GM19463 (cell line): ENCODE measurements at regions not wholly inside any gene's neighbourhood (a gene's known extent, or its start where the extent isn't known, plus 50 kb on each side); places are given as distances from the start of the nearest gene placed in this dataset.

Experiments
- ATAC-seq: cut with Tn5 transposase; IDR thresholded peaks from one replicate; pipeline ENCODE4 v1.9.1; 2021; ENCODE audit warnings: mild to moderate bottlenecking, moderate library complexity; ENCODE audit not compliant: unreplicated experiment

DNA sequence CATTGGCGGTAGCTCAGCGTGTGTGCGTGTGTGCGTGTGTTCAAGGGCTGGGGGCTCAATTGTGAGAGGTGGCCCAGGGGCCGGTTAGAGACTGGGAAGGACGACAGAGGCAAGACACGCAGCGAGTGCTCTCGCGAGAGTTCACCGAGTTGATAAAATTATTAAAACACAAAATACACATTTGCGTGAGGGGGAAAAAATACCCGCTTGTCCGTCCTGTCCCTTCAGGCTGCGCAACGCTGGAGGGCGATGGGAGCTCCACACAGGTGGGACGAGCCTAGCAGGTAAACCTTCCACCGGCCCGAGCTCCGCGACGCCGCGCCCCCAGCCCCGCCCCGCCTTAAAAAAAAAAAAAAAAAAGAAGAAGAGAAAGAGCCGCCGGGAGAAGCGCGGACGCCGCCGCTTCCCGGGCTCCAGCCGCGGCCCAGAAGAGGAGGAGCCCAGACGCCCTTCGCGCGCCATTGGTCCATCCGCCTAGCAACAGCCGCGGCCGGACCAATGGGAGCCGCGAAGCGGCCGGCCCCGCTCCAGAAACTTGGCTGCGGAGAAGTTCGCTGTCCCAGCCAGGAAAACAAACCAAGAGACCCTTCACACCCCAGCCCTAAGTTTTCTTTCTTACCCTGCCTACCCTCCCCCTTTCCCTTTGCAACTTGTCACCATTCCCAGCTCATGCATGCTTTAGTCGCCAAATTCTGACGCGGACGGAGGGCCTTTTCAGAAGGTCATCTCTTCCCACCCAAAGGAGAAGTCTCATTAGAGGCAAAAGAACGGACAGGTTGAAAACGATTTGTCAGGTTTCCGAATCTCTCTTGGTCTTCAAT, 169.9 kb upstream of the MAF start:
- ATAC-seq = peak; percentile 100

DNA sequence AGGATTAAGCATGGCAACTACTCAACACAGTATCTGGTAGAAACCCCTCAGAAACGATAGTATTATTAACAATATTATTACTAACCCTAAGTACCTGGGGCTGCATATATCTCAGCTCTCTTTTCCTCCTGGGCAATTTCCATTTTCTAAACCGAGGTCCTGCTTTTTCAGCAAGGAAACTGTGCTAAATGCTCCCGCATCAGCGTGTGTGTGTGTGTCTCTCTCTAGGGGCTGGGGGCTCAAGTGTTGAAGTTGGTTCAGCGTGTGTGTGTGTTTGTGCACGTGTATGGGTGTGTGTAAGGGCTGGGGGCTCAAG, 169.3 kb upstream of the MAF start:
- no peak for ATAC-seq

DNA sequence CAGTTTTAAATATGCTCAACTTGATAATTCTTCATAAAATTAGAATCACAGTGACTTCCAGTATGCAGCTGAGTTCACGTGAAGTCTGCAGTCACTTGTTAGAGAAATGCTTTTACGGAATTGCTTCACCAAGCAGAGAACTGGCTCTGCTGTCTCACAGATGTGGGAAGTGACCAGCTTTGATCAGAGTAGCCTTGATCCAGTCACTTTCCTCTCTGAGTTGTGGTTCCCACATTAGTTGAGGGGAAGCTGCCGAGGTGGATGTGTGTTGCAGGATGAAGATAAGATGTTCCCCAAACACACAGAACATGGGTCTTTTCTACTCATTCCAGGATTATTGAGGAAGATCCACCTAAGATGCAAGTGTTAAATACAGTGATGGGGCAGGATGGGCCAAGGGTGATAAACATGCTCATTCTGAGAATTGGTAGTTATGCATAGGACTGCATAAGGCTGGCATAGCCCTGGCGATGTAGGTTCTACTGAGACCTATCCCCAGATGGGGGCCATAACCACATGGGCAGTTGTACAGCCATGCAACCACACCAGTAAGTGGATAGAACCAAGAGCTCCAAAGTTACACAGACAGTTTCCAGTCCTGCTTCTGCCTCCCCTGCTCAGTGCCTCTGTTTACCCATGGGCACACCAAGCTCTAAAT, 168.9 kb upstream of the MAF start:
- no peak for ATAC-seq

DNA sequence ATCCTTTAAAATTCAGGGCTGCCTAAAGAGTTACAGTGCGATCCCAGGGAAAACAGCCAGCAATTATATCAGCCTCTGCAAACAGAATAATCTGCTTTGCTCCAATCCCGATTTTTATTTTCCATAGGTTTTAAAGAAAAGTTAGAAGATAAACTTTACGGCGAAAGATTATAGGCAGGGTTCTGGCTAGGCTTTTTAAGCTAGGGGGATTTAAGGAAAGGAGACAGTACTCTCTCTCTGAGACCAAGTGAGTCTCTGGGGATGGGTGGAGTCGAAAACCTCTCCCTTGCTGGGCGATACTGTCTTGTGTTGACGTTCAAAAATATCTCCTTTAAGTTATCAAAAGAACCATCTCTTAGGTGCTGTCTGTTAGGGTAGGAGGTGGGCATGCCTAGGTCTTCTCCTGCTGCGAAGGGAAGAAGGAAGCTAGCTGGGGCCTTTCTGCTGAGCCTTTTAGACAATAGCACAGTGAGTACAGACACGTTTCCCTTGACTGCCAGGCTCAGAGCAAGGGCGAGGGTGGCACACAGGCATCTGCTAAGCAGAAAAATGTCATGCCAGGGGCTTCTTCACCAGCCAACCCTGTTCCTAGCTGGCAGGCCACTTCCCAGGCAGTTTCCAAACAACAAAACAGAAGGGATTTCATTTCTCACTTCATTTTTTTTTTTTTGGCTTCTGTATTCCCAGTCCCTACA, 167.9 kb upstream of the MAF start:
- no peak for ATAC-seq

DNA sequence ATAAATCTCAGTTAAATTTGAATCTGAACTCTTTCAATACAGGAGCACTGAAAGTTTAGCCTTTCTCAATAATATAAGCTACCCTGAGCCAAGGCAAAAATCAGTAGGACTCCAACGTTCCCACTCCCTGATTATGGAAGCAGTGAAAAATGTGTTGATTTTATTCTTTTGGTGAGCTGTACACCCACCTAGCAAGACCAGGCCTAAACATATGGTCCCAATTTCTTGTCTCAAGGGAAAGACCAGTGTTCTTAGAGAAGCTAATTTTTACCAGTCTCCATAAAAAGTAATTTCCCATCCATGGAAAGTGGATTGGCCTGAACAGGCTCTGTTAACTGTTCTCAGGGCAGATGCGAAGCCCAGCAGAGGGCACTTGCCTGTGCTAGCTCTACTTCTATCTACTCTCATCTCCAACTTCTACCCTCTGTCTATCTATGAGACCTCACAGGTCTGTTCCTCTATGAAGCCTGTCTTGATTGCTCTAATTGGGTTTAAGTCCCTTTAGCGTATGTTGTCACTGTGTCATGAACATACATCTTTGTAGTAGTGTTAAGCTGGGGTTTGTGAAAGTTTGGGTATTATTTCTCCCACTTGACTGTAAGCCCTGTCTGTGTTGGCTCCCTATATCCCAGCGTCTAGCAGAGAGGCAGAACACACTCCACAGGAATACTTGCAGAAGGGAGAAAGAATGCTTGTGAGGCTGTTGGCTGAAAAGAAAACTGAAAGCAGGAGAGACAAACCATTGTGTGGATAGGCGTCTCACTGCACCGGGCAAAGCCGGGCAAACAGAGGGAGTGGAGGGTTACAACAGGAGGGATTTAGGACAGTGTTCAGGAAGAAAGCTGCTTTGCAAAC, 167.1 kb upstream of the MAF start:
- no peak for ATAC-seq

DNA sequence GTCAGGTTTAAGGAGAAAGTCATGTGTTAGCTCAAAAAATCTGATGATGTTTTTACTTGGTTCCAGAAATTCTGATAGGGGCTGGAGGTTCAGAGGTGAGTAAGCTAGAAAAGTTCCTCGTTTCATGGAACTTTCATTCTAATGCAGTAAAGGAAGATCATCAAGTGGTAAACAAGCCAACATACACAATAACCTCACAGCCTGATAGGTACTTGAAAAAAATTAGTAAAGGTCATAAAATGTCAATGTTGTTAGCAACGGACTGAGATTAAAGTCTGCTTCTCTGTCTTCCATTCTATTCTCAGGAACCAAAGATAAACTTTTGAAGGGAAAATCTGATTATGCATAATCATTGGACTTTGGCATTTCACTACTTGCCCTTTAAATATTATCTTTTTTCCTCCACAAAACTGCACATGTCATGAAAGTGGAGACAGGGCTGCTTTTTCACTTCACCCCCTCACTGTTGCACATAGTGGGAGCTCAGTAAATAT, 165.4 kb upstream of the MAF start:
- no peak for ATAC-seq

DNA sequence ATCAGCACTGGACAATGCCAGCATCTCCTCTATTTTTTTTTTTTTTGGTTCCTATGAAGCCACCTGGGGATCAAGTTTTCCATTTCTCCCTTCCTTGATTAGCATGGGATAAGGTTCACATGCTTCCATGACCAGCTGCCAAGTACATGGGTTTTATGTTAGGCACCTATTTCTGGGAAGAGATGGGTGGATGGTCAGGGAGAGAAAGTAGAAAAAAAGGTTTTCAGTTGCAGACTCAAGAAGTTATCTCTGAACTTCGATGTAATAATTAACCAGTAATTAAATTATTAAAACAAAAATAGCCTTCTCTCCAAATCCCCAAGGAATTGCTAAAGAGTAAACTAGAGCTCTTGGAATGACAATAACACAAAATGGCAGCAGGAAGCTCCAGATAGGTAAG, 164.9 kb upstream of the MAF start:
- ATAC-seq = no peak

DNA sequence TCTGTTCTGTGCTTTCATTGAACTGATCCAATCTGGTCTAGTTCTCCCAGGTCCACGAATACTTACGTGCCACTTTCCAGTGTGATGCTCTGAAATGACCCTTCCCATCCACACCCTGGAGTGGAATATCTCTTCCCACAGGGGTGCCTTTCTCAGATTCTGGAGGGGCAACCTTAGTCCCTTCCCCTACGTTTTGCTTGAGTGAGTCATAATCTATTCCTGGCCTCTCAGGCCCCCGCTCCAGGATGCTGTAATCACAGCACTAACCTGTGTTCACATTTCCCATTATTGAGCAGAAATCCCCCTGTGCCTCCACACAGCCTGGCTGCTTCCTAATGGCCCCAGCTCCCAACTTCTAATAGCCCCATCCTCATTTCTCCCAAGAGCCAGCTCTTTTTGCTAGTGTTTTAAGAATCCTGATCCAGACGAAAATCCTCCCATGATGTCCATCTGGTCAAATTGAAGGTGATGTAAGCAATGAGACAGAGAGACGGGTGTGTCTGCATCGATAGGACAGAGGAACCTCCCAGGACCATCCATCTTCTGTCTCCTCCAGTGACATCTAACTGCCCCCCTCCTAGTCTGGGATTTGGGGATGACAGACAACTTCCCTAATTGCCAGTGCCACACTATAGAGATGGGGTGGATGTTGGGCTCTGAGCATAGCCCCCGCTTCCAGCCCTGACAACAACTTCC, 164.0 kb upstream of the MAF start:
- ATAC-seq = no peak

DNA sequence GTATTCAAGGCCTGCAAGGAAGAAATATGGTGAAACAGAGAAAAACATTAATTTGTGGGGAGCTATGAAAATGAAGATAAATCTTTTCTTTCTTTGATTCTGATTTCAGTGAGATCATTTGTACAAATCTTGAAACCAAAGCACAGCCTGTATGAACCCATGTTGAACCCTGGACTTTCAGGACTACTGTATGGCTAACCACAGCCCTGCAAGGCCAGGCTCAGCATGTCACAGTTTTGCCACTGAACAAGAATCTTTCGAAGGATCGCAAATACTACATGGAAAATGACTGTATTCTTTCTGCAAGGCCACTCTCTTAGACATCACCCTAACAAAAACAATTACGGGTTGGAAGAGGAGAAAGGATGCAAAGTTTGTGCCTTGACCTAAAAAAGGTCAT, 161.7 kb upstream of the MAF start:
- no peak for ATAC-seq

DNA sequence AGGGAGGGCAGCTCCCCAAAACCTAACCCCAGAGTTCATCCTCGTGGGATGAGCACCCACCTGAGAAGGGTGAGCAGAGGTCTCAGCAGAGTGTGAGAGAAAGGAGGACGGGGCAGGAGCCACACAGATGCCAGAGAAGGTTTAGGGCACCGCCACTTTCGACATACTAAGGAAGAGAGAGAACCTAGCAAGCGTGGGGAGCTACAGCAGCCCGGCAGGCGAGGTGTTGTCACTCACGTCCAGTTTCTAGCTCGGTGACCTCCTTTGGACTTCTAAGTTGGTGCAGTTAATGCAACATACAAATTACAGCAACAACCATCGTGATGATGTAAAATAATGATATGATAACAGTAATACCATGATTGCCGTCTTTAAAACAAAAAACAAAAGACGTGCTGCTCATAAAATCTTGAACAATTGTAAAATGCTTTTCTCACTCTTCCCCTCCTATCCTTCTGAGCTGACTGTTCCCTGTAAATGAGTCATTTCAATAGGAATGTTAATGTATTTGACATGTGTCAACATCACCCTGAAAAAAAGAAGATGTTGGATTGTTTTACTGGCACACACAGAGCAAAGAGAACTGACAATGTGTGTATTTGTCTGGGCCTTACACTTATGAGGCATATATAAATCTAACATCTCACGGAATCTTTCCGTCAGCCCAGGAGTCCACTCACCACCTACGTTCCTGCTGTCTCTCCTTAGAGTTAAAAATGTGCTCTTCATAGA, 158.2 kb upstream of the MAF start:
- ATAC-seq = no peak

DNA sequence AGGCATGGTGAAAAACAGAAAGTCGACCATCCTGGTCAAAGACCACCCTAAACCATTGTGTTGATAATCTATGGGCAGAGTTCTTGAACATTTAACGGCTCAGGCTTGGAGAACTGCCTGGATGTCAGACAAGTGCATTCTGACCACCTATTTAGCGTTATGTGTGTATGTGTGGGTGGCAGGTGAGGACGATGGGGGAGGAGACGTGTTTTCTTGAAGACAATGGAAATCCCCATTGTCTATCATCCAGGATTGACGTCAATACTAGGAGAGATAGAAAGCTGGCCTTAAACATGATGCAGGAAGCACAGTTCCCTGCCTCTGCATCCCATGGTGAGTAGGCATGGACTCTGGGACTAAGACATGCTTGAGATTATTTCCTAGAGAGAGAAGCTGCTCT, 157.4 kb upstream of the MAF start:
- ATAC-seq = no peak

DNA sequence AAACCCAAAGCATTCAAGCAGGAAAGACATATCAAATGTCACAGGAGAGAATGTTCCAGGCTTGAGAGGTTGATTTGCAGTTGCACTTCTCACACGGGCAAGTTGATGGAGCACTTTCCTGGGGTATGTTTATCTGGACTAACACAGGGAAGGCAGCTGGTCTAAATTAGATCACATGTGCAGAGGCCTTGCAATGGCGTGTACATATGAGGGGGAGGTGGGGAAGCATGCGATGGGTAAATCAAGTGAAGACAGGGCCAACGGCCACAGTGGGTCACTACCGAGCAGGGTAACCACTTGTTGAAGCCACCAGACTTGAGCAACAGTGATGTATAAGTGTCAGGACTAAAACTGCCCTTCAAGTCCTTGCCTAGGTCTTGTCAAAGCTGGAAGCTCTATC, 156.6 kb upstream of the MAF start:
- no peak for ATAC-seq

DNA sequence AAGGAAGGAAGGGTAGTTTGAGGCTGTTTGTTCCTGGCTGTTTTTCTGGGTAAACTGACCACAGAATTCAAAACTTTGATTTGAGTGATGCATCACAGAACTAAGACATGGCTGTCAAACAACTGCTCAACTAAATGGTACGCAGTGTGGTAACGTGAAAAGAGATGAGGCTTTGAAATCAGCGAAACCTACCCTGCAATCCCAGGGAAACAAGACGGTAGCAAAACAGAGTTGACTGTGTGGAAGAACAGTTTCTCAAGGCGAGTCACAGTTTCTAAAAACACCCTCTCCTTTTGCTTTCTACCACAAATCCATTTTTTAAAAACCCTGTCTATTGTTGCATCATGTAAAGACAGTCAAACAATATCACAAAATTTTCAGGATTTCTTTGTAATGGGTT, 156.0 kb upstream of the MAF start:
- ATAC-seq = no peak

DNA sequence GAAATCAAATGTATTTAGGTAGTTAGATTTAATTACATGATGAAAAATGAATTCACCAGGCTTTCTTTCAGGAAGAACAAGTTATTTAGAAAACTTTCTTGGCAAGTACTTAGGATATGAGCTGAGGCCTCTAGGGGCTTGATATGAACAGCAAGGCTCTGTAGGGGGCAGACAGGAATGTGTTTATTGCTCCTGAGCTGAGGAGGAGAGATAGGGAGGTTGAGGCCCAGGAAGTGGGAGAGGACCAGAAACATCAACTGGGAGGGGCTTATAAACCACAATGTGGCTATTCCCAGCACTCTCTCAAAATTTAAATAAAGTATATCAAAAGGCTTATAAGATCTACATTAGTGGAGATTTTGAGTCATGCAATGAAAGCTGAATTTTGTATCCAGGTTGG, 154.0 kb upstream of the MAF start:
- no peak for ATAC-seq

DNA sequence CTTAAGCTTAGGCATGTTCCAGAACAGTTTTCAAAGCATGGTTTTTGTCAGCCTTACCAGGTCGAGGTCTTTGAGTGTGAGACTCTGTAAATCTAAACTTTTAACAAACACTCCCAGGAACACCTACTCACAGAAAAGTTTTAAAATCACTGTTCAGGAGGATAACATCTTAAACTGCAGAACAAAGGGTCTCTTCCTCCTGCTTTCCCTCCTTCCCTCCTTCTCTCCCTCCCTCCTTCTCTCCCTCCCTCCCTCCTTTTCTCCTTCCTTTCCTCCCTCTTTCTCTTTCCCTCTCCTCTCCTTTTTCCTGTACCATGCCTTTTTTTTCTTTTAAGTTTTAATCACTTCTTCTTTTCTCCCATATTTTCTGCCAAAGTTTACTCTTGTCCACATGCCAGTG, 153.5 kb upstream of the MAF start:
- ATAC-seq = no peak

DNA sequence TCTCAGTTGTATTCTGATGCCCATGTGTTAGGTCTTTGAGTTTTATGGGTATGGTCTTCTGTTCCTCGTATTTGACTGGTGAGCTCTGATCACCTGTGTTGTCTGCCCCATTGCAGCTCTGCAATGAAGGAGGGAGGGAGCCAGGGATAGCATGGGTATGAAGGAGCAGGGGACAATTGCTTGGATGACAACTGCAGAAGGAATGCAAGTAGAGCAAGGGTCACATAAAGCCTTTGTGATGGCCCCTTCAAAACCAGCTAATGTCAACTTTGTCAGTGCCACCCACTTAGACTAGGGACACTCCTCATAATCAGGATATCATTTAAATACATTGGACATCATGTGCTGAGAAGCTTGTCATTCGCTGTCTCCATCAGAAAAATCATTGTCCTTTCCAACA, 152.7 kb upstream of the MAF start:
- ATAC-seq = no peak

DNA sequence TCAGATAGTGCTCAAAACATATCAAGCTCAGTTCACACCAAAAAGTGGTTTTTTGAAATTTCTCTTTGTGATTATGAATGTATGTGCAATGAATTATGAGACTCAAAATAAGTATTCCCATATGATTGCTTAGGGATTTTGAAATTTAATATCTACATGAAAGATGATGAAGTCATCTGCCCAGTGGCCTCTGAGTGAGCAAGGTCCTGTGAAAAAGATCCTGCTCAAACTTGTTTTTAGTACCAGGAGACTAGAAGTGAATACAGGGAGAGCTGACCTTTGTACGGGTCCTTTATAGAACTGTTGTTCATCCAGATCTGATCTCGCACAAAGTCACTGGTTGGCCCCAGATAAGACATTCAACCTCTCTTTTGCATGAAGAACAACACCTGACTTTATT, 151.9 kb upstream of the MAF start:
- no peak for ATAC-seq

DNA sequence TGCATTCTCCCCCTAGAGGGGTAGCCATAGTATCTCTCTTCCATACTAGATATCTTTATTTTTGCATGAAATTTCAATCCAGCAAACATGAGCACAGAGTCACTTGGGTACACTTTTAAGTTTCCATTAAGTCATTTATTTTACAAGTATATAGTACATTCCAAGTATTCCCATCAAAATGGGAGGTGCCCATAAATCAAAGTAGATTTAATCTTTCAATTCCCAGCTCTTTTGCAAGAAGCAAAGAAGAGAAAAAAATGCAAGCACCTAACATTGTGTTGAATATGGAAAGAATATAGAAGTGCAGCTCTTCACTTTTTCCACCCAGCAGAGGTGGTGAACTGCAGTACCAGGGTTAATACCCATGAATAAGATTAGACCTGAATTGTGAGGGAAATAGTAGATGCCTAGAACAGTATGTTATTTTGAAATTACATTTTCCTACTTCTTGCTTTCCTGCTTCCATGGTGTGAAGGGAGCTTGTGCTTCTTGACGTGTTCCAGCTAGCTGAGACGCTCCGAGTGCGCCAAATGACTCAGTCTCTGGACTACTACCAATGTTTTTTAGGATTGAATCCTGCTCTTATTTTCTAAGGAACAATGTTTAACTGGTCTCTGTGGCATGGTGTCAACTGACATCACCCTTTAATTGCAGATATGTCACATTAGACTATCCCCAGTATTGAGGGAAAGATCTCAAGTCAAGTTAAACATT, 151.1 kb upstream of the MAF start:
- no peak for ATAC-seq

DNA sequence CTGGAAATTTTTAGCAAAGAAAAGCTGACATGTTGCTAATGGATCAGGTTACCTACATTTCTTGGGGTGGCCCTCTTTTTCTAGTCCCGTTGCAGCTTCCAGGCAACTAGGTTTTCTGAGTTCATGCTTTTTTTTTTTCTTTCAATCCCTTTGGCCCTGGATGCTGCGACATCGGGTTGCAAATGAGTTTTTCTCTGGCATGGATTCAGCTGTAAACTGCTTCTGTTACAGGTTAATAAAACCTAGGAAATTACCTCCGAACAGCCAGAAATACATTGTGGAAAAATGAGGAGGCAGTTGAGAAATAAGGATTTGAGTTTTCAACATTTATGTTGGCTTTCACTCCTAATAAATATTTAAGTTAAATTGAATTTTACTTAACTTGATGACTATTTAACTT, 149.8 kb upstream of the MAF start:
- no peak for ATAC-seq
